H1 (cell line): ENCODE measurements at regions not wholly inside any gene's neighbourhood (a gene's known extent, or its start where the extent isn't known, plus 50 kb on each side); places are given as distances from the start of the nearest gene placed in this dataset.

ENCODE experiments used
- CTCF ChIA-PET: fragments of 300-600 bp; sonication (Branson Sonifier 250); formaldehyde crosslinking; loops from one replicate; lab custom pipeline; 2021; ENCODE audit not compliant: partially characterized antibody; lab: Charles Lee
- POLR2A ChIA-PET: fragments of 300-600 bp; sonication (Branson Sonifier 250); formaldehyde crosslinking; loops from one replicate; lab custom pipeline; 2021; ENCODE audit warnings: inconsistent platforms; ENCODE audit not compliant: partially characterized antibody; lab: Charles Lee
- DNase-seq, 2 experiments: peaks; one replicate each; pipeline versions ENCODE4 v3.0.0 to v3.0.0-alpha.2; 2010 to 2022; ENCODE audit warnings: low spot score in 2 of 2, low read depth in 1 of 2, mixed read lengths in 1 of 2
- FAIRE-seq: peaks from 2 replicates; lab custom pipeline; 2011; peaks lifted over from hg19 to GRCh38; lab: Jason Lieb, UNC
- H2AFZ ChIP-seq: 2 replicates; pipeline ENCODE4 v1.8.1; 2012; ENCODE audit warnings: low read length, inconsistent platforms
- H2AK5ac ChIP-seq: 2 replicates; pipeline ENCODE4 v1.6.1; 2013; ENCODE audit warnings: low read depth, low read length
- H2BK120ac ChIP-seq: replicated peaks from 2 replicates; pipeline ENCODE3; 2013; ENCODE audit warnings: low read depth, low read length, inconsistent platforms
- H2BK12ac ChIP-seq: 2 replicates; pipeline ENCODE4 v1.6.1; 2013; ENCODE audit warnings: low read depth, low read length
- H2BK15ac ChIP-seq: 2 replicates; pipeline ENCODE4 v1.6.1; 2013; ENCODE audit warnings: low read length
- H2BK20ac ChIP-seq: 2 replicates; pipeline ENCODE4 v1.6.1; 2013; ENCODE audit warnings: low read length
- H2BK5ac ChIP-seq: 2 replicates; pipeline ENCODE4 v1.6.1; 2013; ENCODE audit warnings: low read depth, low read length
- H3K14ac ChIP-seq: 2 replicates; pipeline ENCODE4 v1.6.1; 2013; ENCODE audit warnings: inconsistent platforms; ENCODE audit not compliant: insufficient read length
- H3K18ac ChIP-seq: 2 replicates; pipeline ENCODE4 v1.6.1; 2013; ENCODE audit warnings: low read length; ENCODE audit errors: extremely low read depth
- H3K23ac ChIP-seq: 2 replicates; pipeline ENCODE4 v1.6.1; 2013; ENCODE audit warnings: inconsistent platforms; ENCODE audit not compliant: insufficient read length
- H3K23me2 ChIP-seq: 2 replicates; pipeline ENCODE4 v1.6.1; 2013; ENCODE audit warnings: low read depth, low read length
- H3K27ac ChIP-seq: 2 replicates; pipeline ENCODE4 v1.6.1; 2011; ENCODE audit warnings: low read depth, low read length, inconsistent platforms
- H3K27me3 ChIP-seq, 4 experiments: replicated peaks in 1 of 4; 1 replicate in 1 of 4; 2 replicates in 3 of 4; pipeline versions ENCODE4 v1.6.1 to v1.8.1; 2011 to 2013; ENCODE audit warnings: low read length in 3 of 4, mild to moderate bottlenecking in 3 of 4, inconsistent platforms in 2 of 4, mixed read lengths in 2 of 4, moderate library complexity in 1 of 4; ENCODE audit not compliant: control insufficient read depth in 3 of 4, insufficient read depth in 3 of 4; ENCODE audit errors: extremely low read depth in 1 of 4
- H3K36me3 ChIP-seq, 4 experiments: 2 replicates each; pipeline versions ENCODE4 v1.6.1 to v1.8.1; 2011 to 2013; ENCODE audit warnings: mild to moderate bottlenecking in 4 of 4, low read length in 3 of 4, moderate library complexity in 2 of 4, control low read depth in 1 of 4, inconsistent platforms in 1 of 4; ENCODE audit not compliant: insufficient read depth in 4 of 4, control insufficient read depth in 2 of 4
- H3K4ac ChIP-seq: replicated peaks from 2 replicates; pipeline ENCODE3; 2013; ENCODE audit warnings: low read length, low read depth, mixed read lengths, inconsistent platforms; ENCODE audit not compliant: insufficient read length
- H3K4me1 ChIP-seq, 4 experiments: replicated peaks in 1 of 4; 1 replicate in 1 of 4; 2 replicates in 3 of 4; pipeline versions ENCODE4 v1.6.1 to v1.8.1; 2011 to 2013; ENCODE audit warnings: low read length in 3 of 4, inconsistent platforms in 2 of 4, mixed read lengths in 1 of 4; ENCODE audit not compliant: insufficient read depth in 4 of 4, control insufficient read depth in 3 of 4
- H3K4me2 ChIP-seq, 2 experiments: 2 replicates each; pipeline versions ENCODE4 v1.6.1 to v1.8.1; 2011 to 2013; ENCODE audit warnings: low read depth in 2 of 2, low read length in 2 of 2, control low read depth in 1 of 2, inconsistent platforms in 1 of 2, mild to moderate bottlenecking in 1 of 2; ENCODE audit not compliant: insufficient read depth in 1 of 2
- H3K4me3 ChIP-seq, 4 experiments: fragments of 200-600, 300-600 bp in 1 of 4; sonication (generic), shearing (Covaris generic), sonication (Bioruptor Twin) in 1 of 4; 2 replicates each; pipeline versions ENCODE4 v1.5.1 to v1.8.1; 2011 to 2016; ENCODE audit warnings: low read length in 4 of 4, low read depth in 3 of 4, control low read depth in 2 of 4, inconsistent platforms in 2 of 4, mild to moderate bottlenecking in 2 of 4, mixed read lengths in 1 of 4, moderate library complexity in 1 of 4; ENCODE audit not compliant: insufficient read depth in 2 of 4; ENCODE audit errors: extremely low read depth in 1 of 4
- H3K56ac ChIP-seq: replicated peaks from 2 replicates; pipeline ENCODE3; 2013; ENCODE audit warnings: low read depth, mild to moderate bottlenecking, mixed read lengths, low read length, inconsistent platforms; ENCODE audit not compliant: insufficient read length
- H3K79me1 ChIP-seq: 2 replicates; pipeline ENCODE4 v1.6.1; 2013; ENCODE audit warnings: low read depth, low read length, control low read depth
- H3K79me2 ChIP-seq, 2 experiments: 2 replicates each; pipeline versions ENCODE4 v1.6.1 to v1.8.1; 2012 to 2013; ENCODE audit warnings: low read length in 2 of 2, mild to moderate bottlenecking in 2 of 2, inconsistent platforms in 1 of 2; ENCODE audit not compliant: insufficient read depth in 2 of 2, control insufficient read depth in 1 of 2
- H3K9ac ChIP-seq, 4 experiments: replicated peaks in 1 of 4; 1 replicate in 1 of 4; 2 replicates in 3 of 4; pipeline versions ENCODE4 v1.6.1 to v1.8.1; 2011 to 2013; ENCODE audit warnings: low read depth in 3 of 4, low read length in 3 of 4, control low read depth in 2 of 4, mild to moderate bottlenecking in 2 of 4, moderate library complexity in 2 of 4, inconsistent platforms in 1 of 4; ENCODE audit errors: extremely low read depth in 1 of 4
- H3K9me3 ChIP-seq, 2 experiments: 2 replicates each; pipeline versions ENCODE4 v1.6.1 to v1.8.1; 2012 to 2013; ENCODE audit warnings: mild to moderate bottlenecking in 2 of 2, moderate library complexity in 2 of 2, control low read depth in 1 of 2, inconsistent platforms in 1 of 2, low read depth in 1 of 2, low read length in 1 of 2, mixed read lengths in 1 of 2; ENCODE audit not compliant: insufficient read depth in 2 of 2
- H4K20me1 ChIP-seq, 2 experiments: replicated peaks in 1 of 2; 2 replicates each; pipeline versions ENCODE3 to v1.8.1; 2011 to 2013; ENCODE audit warnings: inconsistent platforms in 2 of 2, low read length in 2 of 2, mild to moderate bottlenecking in 1 of 2; ENCODE audit not compliant: insufficient read depth in 2 of 2, control insufficient read depth in 1 of 2
- H4K5ac ChIP-seq: 2 replicates; pipeline ENCODE4 v1.6.1; 2013; ENCODE audit warnings: low read length, low read depth, mixed read lengths, inconsistent platforms; ENCODE audit not compliant: insufficient read length
- H4K8ac ChIP-seq: 2 replicates; pipeline ENCODE4 v1.8.0; 2013; ENCODE audit warnings: mild to moderate bottlenecking, moderate library complexity, low read length, inconsistent platforms; ENCODE audit not compliant: insufficient read depth; ENCODE audit errors: extremely low read depth
- H4K91ac ChIP-seq: replicated peaks from 2 replicates; pipeline ENCODE3; 2013; ENCODE audit warnings: low read length, mixed read lengths, inconsistent platforms; ENCODE audit not compliant: insufficient read length
- MAFK ChIP-seq: IDR thresholded peaks from 2 replicates; pipeline ENCODE4 v1.6.1; 2012; ENCODE audit warnings: low read depth, mild to moderate bottlenecking, improper control_type of control experiment, low read length
- WGBS, 2 experiments: shearing (Covaris generic) in 1 of 2; methylation state at CpG; one replicate each; pipeline versions ENCODE4 v1.1.6 to v1.1.7; 2013 to 2015; ENCODE audit warnings: low lambda C conversion rate in 2 of 2, mixed read lengths in 2 of 2, inconsistent platforms in 1 of 2, low coverage in 1 of 2, missing lambda C conversion rate in 1 of 2; ENCODE audit not compliant: insufficient replicate concordance in 2 of 2, insufficient coverage in 1 of 2, insufficient read length in 1 of 2; ENCODE audit errors: extremely low coverage in 1 of 2, missing lambda C conversion rate in 1 of 2; 5-methylcytosine and 5-hydroxymethylcytosine counted together
- TF ChIP-seq, protein P1 (sequence below): IDR thresholded peaks from 2 replicates; pipeline ENCODE4 v1.6.1; 2011; ENCODE audit warnings: low read depth, mild to moderate bottlenecking, low read length; ENCODE audit not compliant: insufficient read depth

- Histone ChIP-seq H3K4me3 (no peak overlapping the region), H2AK5ac (no peak overlapping the region), H4K91ac (no peak overlapping the region), H3K4me1 (peaks cover 0 to 2% (median 0%) of the 10 kb centered on the region in 4 experiments; a peak in 1 of 7 replicates), H3K14ac (no peak overlapping the region), H3K79me2 (no peaks in the 10 kb centered on the region), H3K36me3 (no peaks in the 10 kb centered on the region), H3K18ac (no peak overlapping the region), H2BK12ac (0 out of 2 replicates have a peak overlapping the region, but pooled peaks have one; percentile 9), H3K79me1 (no peaks in the 10 kb centered on the region), H3K4me2 (no peak overlapping the region), H2AFZ (no peak overlapping the region), H3K27ac (no peak overlapping the region), H2BK5ac (no peak overlapping the region), H3K56ac (no peak overlapping the region), H3K27me3 (no peaks in the 10 kb centered on the region), H4K20me1 (no peaks in the 10 kb centered on the region), H3K9ac (no peak overlapping the region), H4K8ac (no peak overlapping the region), H2BK15ac (no peak overlapping the region), H2BK20ac (no peak overlapping the region), H2BK120ac (no peak overlapping the region)
- no peak for FAIRE-seq
- 87% methylated on average over 8 of the region's 8 CpGs; no CpG with 5 or more reads in 1 of the 2 experiments for WGBS, 2 experiments
- no peak for DNase-seq
- POLR2A ChIA-PET, result no interaction called here
- TF ChIP-seq MAFK, result no peak
- TF ChIP-seq, protein P1, sequence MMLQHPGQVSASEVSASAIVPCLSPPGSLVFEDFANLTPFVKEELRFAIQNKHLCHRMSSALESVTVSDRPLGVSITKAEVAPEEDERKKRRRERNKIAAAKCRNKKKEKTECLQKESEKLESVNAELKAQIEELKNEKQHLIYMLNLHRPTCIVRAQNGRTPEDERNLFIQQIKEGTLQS, result no peak
- TF ChIP-seq, all 59 proteins: peak for 0
- Histone ChIP-seq H3K23me2 (peaks cover 8% of the 10 kb centered on the region; the same call in 1 of the 2 replicates), H3K4ac (no peak overlapping the region), H3K23ac (no peak overlapping the region), H3K9me3 (no peaks in the 10 kb centered on the region), H4K5ac (no peak overlapping the region)
- CTCF ChIA-PET, result interaction anchor here (1.5 kb wide), 2 partner anchors 13 to 175 kb away, joined by 4 to 5 read pairs; no protein-coding TSS in a partner anchor
Observed at GRCh38 chr16:86887416-86887815, 309.1 kb downstream of the FOXL1 start.
